GM13977 (cell line): ENCODE measurements at regions not wholly inside any gene's neighbourhood (a gene's known extent, or its start where the extent isn't known, plus 50 kb on each side); places are given as distances from the start of the nearest gene placed in this dataset.

Experiments used
- DNase-seq: peaks from one replicate; pipeline ENCODE4 v3.0.0; 2012; ENCODE audit warnings: low spot score
- CTCF ChIP-seq: IDR thresholded peaks from 2 replicates; pipeline ENCODE4 v1.5.1; 2012; ENCODE audit warnings: mild to moderate bottlenecking, control low read depth; ENCODE audit not compliant: insufficient read depth; ENCODE audit errors: extremely low read depth, missing control alignments
- in situ Hi-C: fragments of 300-500 bp; cut with MboI; formaldehyde crosslinking; loops from one replicate; pipeline ENCODE4 v1.12.0; 2022; ENCODE audit warnings: low sequenced_read_pairs, low pct_unique_long_range_greater_than_20kb, mixed read lengths, inconsistent platforms; ENCODE audit not compliant: unreplicated experiment

- no peak for DNase-seq
- in situ Hi-C loops = no loop called here
- no peak for TF ChIP-seq CTCF
These were observed 254.5 kb upstream of the RORA start for GRCh38 chr15:61483599-61483998.

DNA sequence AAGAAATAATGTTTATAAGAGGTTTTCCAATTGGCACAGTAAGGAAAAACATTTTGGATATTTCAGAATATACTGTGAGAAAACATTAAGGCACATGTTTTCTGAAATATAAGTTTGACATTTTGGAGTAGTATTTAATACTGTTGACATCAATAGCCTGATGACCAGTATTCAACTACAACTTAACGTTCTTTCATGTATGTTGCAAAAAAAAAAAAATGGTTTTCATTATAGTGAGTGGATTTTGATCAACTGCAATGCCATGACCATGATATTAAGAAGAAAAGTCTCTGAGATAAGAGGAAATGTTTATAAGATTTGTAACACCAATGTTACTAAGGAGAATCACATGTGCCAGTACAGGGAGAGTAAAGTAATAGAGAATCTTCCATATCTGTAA, 252.8 kb upstream of the RORA start:
- DNase-seq = no peak
- in situ Hi-C loops = no loop called here

DNA sequence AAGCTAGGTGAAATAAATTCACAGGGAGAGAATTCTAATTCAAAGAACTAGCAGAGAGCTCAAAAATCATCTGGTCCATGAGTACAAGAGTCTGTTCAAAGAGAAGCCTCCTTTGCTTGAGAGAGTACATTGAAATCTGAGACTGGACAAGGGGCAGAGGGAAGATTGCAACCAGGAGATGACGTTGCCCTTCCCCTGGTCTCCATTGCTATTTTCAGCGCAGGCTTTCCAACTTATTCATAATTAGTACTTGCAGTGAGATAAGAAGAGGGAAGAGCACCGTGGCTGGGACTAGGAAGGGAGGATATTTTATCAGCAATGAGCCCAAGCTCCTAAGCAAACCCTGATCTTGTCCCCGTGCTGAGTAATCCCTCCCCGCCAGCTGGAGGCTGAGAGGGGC, 251.8 kb upstream of the RORA start:
- no peak for TF ChIP-seq CTCF
- DNase-seq = no peak
- in situ Hi-C loops = no loop called here

More for the DNA sequence above, 252.8 kb upstream of the RORA start:
- TF ChIP-seq CTCF = no peak

GRCh38 chr15:61480295-61480694, 251.2 kb upstream of the RORA start:
- in situ Hi-C loops = no loop called here
- TF ChIP-seq CTCF = no peak
- DNase-seq = no peak

DNA sequence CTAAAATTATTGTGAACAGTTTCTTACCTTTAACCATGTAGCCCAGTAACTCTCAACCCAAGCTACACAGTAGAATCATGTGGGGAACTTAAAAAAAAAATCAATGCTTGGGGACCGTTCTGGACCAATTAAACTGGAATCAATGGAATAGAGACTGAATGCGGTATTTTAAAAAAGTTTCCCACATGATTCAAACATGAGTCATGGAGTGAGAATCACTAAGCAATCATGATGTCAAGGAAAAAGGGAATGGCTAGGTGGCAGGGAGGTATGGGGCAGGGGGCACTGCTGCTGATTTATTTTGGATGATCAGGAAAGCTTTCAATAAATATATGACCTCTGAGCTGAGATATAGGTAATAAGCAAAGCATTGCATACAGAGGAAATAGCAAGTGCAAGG, 250.5 kb upstream of the RORA start:
- DNase-seq = no peak

DNA sequence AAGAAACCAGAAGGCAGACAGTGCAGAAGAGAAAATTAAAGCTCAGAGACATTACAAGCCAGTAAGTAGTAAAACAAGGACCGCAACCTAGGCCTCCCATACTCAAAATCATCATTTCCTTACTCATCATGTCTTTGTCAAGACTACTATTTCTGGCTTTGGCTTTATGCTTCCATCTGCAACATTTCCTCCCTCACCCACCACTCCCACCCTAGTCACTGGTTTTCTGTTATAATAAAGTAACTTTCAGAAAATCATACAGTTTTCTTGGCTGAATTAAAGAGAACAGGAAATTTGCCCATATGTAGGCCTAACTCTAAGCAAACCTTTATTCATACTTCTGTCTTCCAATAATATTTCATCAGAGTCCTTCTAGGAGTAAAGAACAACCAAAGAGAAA, 247.6 kb upstream of the RORA start:
- DNase-seq = no peak
- TF ChIP-seq CTCF = no peak
- in situ Hi-C loops = no loop called here

More for the DNA sequence above, 250.5 kb upstream of the RORA start:
- in situ Hi-C loops = no loop called here
- TF ChIP-seq CTCF = no peak

DNA sequence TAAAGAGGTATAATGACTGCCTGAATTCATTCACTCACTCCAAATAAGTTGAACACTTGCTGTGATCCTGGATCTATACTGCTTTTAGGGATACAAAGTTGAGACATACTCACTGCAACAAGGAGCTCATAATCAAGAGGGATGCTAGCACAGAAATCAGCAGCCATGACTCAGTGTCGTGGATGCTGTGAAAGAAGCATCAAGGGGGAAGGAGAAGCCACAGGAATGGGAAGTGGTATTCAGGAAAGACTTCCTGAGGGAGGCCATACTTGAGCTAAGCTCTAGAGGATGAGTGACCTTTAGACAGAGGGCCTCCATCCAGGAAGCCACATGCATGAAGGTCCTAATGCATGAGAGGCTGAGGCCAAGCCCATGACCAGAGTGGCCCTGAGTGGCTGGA, 245.7 kb upstream of the RORA start:
- TF ChIP-seq CTCF = no peak
- no peak for DNase-seq
- in situ Hi-C loops = no loop called here
